ENCODE measurements at regions not wholly inside any gene's neighbourhood (a gene's known extent, or its start where the extent isn't known, plus 50 kb on each side); places are given as distances from the start of the nearest gene placed in this dataset.
"Not testable (repeated sequence)": the region's sequence is repeated elsewhere in the genome, so short reads cannot be mapped to it uniquely, and the experiment has no call there.

DNA sequence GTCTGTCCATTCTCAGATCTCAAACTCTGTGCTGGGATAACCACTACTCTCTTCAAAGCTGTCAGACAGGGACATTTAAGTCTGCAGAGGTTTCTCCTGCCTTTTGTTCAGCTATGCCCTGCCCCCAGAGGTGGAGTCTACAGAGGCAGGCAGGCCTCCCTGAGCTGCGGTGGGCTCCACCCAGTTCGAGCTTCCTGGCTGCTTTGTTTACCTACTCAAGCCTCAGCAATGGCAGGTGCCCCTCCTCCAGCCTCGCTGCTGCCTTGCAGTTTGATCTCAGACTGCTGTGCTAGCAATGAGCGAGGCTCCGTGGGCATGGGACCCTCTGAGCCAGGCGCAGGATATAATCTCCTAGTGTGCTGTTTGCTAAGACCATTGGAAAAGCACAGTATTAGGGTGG, 53.1 kb upstream of the HUNK start:
- DNase-seq (ENCODE audit: low spot score); FAIRE-seq: not testable (repeated sequence)

DNA sequence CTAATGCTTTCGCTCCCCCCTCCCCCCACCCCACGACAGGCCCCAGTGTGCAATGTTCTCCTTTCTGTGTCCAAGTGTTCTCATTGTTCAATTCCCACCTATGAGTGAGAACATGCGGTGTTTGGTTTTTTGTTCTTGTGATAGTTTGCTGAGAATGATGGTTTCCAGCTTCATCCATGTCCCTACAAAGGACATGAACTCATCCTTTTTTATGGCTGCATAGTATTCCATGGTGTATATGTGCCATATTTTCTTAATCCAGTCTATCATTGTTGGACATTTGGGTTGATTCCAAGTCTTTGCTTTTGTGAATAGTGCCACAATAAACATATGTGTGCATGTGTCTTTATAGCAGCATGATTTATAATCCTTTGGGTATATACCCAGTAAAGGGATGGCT, 58.5 kb upstream of the HUNK start:
- FAIRE-seq; DNase-seq (ENCODE audit: low spot score): not testable (repeated sequence)

DNA sequence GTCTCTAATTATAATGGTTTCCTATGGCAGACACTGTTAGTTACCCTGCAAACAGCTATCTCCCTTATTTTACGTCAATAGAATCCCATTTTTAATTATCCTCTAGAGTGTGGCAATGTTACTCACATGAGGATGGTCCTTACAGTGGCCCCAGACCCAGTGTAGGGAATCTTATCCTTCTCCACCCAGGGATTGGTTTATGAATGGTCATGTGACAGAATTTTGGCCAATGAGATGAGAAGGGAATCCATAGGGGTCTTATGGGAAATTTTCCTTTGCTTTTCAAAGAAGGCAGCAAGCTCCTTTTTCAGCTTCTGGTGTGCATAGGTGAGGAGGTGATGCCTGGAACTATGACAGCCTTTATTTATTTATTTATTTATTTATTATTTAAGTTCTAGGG, 59.0 kb upstream of the HUNK start:
- no peak for DNase-seq (ENCODE audit: low spot score)
- no peak for FAIRE-seq

DNA sequence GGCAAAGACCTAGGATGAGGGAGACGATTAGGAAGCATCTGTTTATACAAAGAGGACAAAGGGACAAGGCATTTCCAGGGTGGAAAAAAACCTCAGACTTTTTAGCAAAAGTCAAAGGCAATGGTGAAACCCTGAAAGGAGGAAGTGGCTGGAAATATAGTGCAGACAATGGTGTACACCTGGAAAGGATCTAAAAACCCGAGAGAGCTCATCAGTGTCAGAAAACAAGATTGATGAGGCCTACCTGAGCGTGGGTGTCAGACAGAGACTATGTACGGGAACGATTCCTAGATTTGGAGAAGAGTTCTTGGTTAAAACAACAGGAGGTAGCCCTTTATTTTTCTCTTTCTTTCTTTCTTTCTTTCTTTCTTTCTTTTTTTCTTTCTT, 68.8 kb upstream of the HUNK start:
- FAIRE-seq (no peak), DNase-seq (ENCODE audit: low spot score) (no peak)

DNA sequence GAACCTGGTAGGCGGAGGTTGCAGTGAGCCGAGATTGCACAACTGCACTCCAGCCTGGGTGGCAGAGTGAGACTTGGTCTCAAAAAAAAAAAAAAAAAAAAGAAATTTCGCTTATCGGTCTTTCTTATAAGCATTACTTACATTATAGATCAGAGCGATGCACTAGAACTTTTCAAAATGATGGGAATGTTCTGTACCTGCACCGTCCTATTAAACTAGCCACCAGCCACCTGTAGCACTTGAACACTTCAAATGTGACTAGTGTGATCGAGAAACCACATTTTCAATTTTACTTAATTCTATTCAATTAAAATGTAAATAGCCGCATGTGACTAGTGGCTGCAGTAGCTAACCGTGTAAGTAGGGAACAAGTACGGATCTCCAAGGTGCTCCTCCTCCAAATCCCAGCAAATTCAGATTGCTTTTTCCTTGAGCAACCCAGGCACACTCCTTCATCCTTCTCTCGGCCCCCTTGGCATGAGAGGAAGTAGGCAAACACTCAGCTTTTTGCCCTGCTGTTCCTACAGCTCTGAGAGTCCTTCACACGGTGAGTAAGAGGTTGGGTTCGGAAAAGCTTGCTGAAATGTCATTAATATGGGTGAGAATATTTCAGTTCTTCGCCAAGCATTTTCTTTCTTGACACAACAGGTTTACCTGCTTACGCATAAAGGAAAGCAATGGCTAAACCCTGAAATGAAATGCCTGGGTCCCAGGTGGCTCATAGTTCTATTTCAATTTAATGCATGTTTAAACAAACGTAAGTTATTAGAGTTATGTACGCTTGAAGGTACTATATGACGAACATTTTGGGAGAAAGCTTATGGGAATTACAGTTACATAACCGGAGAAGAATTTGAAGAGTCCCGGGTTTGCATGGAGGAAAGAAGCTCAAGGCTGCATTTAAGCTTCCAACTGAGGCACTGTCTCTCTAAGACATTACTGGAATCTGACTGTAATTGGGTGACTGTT, 69.5 kb upstream of the HUNK start:
- FAIRE-seq = no peak
- DNase-seq (ENCODE audit: low spot score) = no peak

DNA sequence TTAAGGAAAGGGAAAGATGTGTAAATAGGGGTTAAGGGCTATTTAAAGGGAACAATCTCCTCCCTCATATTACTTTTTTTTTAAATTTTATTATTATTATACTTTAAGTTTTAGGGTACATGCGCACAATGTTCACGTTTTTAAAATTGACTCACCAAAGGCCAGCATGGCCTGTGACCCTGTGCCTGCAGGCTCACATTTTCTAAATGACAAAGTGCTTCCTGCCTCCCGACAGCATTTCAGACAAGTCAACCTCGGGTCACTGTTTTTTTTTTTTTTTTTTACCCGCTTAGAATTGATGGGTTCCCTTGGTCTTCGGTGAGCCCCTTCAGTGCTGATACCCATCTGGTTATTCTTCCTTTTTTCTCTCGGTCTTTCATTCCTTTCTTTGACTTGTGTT, 70.4 kb upstream of the SCAF4 start:
- DNase-seq (ENCODE audit: low spot score) = no peak
- no peak for FAIRE-seq

DNA sequence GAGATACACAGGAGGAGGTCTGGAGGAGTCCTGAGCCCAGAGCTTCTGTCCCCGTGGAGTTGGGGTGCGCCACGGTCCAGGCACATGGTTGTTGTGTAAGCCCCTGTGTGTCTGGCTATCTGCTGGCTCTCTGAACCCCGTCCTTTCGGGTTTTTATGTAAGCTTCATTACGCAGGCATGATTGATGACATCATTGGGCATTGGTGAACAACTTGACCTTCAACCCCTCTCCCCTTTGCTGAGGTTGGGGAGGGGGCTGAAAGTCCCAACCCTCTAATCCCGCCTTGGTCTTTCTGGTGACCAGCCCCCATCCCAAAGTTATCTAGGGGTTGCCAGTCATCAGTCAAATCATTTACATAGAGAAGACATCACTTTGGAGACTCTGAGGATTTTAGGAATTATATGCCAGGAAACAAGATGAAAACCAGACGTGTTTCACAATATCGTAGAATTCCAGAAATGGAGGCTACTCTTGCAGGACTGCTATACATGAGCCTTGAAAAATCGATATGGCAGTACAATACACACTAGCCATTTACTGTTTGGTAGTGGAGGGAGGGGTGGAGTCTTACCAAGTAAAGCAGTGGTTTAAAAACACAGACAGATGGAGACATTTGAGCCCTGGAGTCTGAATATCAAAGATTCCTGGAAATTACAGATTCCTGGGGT, 69.8 kb upstream of the SCAF4 start:
- DNase-seq (ENCODE audit: low spot score) (no peak), FAIRE-seq (no peak)

DNA sequence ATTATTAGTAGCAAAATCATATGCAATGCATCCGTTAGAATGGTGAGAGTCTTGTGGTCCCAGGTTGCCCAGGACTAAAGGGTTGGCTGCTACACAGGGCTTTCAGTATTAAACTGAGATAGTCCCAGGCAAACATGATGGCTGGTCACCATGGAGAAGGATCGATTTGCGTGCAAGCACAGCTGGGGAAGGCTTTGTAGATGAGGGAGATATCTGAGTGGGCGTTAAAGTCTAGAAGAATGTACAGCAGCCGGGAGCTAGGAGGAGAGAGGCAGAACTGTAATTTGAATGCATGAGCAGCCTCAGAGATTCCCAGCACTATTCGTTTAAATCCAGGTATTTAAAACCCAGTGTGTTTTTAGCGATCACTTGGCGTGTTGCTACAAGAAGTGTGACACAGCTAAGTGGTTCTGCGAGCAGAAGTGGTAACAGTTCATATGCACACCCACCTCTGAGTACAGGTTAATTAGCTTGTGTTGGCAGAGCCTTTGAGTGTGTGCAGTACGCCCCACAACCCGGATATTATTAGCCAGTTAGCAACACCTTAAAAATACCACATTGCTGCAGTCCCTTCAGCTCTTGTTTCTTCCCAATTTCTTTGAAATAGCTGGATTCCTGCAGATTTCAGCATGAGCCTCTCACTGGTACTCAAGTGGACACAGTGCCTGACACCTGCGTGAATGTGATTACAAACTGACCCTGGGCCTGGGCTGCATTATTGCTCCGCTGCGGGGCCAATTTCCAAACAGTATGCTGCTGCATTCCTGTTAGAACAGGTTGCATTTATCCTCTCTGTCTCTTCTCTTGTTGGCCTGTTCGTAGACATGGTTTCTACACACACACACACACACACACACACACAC, 67.2 kb upstream of the SCAF4 start:
- FAIRE-seq = no peak
- DNase-seq (ENCODE audit: low spot score) = no peak

DNA sequence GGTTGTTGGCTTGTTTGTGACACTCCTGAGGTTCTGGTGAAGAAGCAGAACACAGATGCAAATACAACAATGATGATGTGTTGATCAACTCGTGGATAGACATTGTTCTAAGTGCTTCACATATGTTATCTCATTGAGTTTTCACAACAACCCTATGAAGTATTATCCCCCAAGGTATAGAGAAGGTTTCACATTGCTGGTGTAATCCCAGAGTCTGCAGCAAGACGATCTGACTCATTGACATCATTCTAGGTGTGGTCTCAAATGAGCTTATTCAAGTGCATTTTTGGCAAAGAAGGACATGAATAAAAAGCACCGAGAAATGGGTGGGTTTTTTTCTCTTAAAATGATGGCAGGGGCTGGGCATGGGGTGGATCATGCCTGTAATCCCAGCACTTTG, 64.1 kb upstream of the SCAF4 start:
- peak; percentile 73 for FAIRE-seq
- DNase-seq (ENCODE audit: low spot score) = no peak

DNA sequence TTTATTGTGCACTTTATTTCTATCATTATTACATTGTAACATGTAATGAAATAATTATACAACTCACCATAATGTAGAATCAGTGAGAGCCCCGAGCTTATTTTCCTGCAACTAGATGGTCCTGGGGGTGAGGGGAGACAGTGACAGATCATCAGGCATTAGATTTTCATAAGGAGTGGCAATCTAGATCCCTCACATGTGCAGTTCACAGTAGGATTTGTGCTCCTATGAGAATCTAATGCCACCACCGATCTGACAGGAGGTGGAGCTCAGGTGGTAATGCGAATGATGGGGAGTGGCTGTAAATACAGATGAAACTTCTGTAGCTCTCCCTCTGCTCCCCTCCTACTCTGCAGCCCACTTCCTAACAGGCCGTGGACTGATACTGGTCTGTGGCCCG, 58.5 kb upstream of the SCAF4 start:
- not testable (repeated sequence) for FAIRE-seq; DNase-seq (ENCODE audit: low spot score)

DNA sequence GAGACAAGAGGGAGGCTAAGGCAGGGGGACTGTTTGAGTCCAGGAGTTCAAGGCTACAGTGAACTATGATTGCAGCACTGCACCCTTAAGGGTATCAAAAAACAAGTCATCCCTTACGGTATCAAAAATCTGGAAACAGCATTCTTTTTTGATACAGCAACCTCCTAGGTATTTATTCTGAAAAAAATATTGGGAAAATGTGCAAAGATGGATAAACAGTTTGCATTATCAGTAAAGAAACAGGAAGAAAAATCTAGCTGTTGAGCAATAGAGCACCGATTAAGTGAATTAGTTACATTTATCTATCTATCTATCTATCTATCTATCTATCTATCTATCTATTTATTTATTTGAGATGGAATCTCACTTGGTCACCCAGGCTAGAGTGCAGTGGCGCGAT, 56.7 kb upstream of the SCAF4 start:
- FAIRE-seq = no peak
- no peak for DNase-seq (ENCODE audit: low spot score)

DNA sequence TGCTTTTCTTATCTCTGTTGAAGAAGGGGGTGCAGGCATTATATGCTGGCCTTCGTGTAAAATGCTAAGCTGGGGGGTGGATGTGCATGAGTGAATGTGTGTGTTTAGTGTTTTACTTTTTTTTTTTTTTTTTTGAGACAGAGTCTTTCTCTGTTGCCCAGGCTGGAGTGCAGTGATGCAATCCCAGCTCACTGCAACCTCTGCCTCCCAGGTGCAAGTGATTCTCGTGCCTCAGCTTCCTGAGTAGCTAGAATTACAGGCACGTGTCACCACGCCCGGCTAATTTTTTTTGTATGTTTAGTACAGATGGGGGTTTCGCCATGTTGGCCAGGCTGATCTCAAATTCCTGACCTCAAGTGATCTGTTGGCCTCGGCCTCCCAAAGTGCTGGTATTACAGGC, 55.8 kb upstream of the SCAF4 start:
- not testable (repeated sequence) for FAIRE-seq

DNA sequence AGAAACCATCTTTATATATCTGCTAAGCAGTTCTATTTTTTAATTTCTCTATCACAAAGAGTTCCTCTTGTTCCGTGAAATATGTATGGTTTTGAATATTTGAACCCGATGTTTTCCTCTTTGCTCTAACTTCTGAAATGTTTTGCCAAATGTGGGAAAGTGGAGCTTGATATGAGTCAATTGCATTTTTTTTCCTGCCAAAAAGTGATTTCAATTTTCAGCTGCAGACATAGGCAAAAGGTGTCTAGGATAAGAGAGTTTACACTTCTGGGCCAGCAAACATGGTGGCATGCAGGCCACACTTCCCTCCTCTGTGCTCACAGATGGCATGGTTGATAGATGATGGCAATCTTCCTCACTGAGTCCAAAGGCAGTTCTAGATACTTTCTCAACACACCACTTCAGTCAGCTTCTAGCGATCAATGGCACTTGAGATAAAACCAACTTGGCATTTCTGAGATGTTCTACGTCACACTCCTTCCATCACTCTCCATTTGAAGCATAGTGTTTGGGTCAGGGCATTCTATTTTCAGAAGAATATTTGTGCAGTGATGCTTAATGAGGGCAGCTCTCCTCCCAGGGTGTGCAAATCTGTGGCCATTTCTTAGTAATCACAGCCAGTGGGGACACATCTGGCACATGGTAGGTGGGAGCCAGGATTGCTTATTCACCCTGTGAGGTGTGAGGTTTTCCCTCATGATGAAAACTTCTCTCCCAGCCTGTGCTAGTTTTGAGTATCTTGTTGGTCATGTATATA, 54.4 kb upstream of the SCAF4 start:
- FAIRE-seq (no peak), DNase-seq (ENCODE audit: low spot score) (no peak)

More for the DNA sequence above, 55.8 kb upstream of the SCAF4 start:
- not testable (repeated sequence) for DNase-seq (ENCODE audit: low spot score)

DNA sequence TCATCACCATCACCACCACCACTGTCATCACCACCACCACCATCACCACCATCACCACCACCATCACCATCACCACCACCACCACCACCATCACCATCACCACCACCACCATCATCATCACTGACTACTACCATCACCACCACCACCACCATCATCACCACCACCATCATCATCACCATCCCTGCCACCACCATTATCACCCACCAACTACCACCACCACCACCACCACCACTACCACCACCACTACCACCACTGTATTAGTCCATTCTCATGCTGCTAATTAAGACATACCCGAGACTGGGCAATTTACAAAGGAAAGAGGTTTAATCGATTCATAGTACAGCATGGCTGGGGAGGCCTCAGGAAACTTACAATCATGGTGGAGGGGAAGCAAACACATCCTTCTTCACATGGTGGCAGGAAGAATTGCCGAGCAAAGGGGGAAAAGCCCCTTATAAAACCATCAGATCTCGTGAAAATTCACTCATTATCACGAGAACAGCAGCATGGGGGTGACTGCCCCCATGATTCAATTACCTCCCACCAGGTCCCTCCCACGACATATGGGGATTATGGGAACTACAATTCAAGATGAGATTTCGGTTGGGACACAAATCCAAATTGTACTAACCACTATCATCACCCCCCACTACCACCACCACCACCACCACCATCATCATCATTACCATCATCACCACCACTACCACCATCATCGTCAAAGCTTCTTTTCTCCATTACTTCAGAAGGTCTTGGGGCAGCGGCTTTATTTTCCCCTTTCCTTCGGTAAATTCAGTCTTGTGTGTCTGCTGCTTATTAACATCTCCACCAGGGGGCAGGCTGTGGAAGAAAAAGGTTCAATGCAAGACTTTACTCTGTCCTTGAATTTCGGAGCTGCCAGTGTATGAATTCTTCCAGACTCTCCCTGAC, 53.6 kb upstream of the SCAF4 start:
- DNase-seq (ENCODE audit: low spot score) (peak; percentile 67), FAIRE-seq (peak; percentile 100)

DNA sequence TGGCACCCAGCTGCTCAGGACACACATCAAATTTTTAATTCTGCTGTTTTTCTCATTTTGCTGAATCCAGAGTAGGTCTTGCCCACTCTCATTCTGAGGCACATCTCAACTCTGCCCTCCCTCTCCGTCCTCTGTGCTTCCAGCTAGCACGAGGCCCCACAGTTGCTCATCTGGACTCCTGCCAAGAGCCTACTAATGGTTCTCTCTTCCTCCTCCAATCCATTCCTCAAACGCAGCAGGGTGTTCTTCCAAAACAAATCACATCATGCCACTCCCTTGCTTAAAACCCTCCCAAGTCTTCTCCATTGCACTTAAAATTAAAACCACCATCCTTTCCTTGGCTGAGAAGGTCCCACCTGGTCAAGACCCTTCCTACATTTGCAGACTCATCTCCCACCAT, 49.8 kb upstream of the SCAF4 start:
- FAIRE-seq = no peak
- peak; percentile 63 for DNase-seq (ENCODE audit: low spot score)
